ENCODE measurements at regions not wholly inside any gene's neighbourhood (a gene's known extent, or its start where the extent isn't known, plus 50 kb on each side); places are given as distances from the start of the nearest gene placed in this dataset.
A peak's percentile ranks its signal among the peaks of the same experiment; 100 is the strongest.
"Not testable (repeated sequence)": the region's sequence is repeated elsewhere in the genome, so short reads cannot be mapped to it uniquely, and the experiment has no call there.

GRCh38 chr6:86872810-86873209, 64.5 kb upstream of the HTR1E start:
- not testable (repeated sequence) for DNase-seq

DNA sequence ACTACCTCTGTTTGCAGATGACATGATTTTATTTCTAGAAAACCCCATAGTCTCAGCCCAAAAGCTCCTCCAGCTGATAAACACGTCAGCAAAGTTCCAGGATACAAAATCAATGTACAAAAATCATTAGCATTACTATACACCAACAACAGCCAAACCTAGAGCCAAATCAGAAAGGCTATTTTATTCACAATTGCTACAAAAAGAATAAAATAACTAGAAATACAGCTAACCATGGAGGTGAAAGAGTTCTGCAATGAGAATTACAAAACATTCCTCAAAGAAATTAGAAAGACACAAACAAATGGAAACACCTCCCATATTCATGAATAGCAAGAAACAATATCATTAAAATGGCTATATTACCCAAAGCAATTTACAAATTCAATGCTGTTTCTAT, 65.6 kb upstream of the HTR1E start:
- DNase-seq = no peak

DNA sequence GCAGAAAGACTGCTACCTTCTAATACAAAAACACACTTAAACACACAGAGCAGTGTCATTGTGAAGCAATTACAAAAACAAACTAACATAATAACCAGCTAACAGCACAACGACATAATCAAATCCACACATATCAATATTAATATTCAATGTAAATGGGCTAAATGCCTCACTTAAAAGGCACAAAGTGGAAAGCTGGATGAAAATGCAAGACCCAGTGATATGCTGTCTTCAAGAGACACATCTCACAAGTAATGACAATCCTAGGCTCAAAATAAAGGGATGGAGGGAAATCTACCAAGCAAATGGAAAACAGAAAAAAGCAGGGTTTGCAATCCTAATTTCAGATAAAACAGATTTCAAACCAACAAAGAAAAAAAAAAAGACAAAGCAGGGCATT, 67.8 kb upstream of the HTR1E start:
- DNase-seq = no peak

- no peak for DNase-seq
Measured at GRCh38 chr6:86859513-86859912, 77.8 kb upstream of the HTR1E start.

DNA sequence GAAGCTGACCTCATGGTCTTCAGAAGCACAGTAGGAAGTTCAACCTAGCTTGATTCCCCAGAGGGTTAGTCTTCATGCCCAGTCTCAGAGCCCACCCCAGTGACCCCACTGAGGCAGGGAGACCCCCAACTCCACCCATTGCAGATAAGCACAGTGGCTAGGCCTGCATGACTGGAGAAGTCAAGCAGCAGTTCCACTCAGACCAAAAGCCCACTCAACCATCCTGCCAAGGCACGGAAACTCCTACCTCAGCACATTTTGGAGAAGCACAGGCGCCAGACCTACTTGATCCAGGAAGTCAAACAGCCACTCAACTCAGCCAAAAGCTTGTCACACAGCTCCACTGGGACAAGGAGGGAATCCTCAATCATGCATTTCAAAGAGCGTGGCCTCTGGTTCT, 78.4 kb upstream of the HTR1E start:
- no peak for DNase-seq

DNA sequence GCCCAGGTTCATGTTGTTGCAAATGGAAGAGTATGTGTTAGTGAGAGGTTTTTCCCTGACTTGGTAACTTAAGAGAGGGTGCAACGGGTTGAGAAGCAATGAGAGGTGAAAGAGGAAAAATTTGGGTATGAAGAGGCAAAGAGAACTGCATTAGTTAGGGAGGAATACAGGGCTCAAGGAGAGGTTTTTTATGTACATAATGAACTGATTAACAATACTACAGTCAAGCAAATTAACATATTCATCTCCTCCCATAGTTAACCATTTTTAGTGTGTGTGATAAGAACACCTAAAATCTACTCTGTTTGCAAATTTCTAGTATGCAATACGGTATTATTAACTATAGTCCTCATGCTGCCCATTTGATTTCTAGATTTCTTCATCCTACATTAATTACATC, 79.5 kb upstream of the HTR1E start:
- DNase-seq = no peak

GRCh38 chr6:86856937-86857563, 80.3 kb upstream of the HTR1E start:
- peak; percentile 38 for DNase-seq

DNA sequence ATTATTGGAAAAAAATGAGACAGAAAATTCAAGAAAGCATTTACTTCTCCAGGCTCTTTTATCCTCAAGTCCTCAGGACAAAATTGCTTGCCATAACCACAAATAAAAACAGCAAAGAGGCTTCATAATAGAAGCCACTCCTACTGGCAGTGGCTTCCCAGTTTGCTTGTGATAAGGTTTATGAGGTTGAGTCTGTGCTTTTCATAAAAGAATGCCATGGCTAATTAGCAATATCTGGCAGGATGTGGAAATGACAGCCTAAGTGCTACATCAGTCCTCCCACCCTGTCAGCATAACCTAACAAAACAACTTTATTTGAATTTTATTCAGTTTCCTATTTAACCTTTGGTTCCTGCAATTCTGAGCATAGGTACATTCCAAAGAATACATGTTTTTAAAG, 80.9 kb upstream of the HTR1E start:
- DNase-seq = no peak

GRCh38 chr6:86848986-86849385, 88.3 kb upstream of the HTR1E start:
- no peak for DNase-seq

GRCh38 chr6:86832686-86833085, 104.6 kb upstream of the HTR1E start:
- no peak for DNase-seq

GRCh38 chr6:86825436-86825835, 111.9 kb upstream of the HTR1E start:
- no peak for DNase-seq

DNA sequence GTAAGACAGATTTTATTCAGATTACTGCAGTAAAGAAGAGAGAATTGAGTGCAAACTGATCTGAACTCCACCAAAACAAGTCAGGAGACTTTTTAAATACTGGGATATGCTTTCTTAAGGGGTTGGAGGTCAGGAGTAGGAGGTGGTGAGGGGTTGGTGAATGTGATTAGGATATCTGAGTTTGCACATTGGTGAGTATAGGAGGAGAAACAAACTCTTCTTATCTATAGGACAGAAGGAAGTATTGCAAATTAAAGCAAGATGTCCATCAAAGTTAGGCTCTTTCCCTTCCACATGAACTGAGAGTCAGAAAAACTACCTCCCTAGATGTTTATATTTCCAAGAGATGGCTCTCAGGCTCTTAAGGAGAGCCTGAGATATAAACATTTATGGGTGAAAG, 114.6 kb upstream of the HTR1E start:
- no peak for DNase-seq

- no peak for DNase-seq
Measured at GRCh38 chr6:86820750-86821149, 116.6 kb upstream of the HTR1E start.

DNA sequence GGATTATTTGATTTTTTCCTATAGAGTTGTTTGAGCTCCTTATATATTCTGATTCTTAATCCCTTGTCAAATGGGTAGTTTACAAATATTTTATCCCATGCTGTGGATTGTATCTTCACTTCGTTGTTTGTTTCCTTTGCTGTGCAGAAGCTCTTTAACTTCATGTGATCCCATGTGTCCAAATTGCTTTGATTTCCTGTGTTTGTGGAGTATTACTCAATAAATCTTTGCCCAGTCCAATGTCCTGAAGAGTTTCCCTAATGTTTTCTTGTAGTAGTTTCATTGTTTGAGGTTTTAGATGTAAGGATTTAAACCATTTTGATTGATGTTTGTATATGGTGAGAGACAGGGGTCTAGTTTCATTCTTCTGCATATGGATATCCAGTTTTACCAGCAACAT, 143.7 kb upstream of the HTR1E start:
- no peak for DNase-seq

DNA sequence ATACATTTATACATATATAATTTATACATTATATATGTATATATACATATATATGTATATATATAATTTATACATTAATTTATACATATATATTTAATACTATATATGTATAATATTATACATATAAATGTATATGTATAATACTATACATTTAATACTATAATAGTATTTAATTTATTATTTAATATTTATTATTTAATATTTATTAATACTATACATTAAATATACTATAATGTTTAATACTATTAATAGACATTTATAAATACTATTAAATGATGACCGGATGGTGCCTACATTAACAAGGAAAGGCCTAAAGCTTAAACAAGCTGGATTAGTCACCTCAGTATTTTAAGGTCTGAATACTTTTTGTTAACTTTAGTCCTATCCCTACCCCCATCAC, 145.9 kb upstream of the HTR1E start:
- no peak for DNase-seq

- DNase-seq = no peak
Measured at GRCh38 chr6:86789779-86790411, 147.4 kb upstream of the HTR1E start.

GRCh38 chr6:86782328-86782727, 155.0 kb upstream of the HTR1E start:
- no peak for DNase-seq

- DNase-seq = no peak
Measured at GRCh38 chr6:86780923-86781322, 156.4 kb upstream of the HTR1E start.

GRCh38 chr6:86775893-86776292, 161.4 kb upstream of the HTR1E start:
- no peak for DNase-seq

DNA sequence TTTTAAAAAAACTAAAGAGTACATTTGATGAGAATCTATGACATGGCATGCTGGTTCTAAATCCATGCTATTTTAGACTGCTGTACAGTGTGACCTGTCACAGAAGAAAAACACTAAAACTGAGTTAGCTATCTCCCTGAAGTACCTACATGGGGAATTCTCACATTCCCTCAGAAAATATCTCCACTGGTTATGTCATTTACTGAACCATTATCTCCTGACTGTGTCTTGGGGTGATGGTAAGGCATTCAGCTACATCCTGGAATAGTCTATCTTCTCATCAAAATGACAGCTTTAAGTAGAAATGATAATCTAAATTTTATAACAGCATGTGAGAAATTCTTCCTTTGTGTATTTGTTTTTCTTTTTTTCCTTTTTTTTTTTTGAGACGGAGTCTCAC, 172.1 kb upstream of the HTR1E start:
- DNase-seq = no peak

- not testable (repeated sequence) for DNase-seq
Measured at GRCh38 chr6:86759953-86760352, 177.4 kb upstream of the HTR1E start.

GRCh38 chr6:86756640-86757229, 180.6 kb upstream of the HTR1E start:
- no peak for DNase-seq

DNA sequence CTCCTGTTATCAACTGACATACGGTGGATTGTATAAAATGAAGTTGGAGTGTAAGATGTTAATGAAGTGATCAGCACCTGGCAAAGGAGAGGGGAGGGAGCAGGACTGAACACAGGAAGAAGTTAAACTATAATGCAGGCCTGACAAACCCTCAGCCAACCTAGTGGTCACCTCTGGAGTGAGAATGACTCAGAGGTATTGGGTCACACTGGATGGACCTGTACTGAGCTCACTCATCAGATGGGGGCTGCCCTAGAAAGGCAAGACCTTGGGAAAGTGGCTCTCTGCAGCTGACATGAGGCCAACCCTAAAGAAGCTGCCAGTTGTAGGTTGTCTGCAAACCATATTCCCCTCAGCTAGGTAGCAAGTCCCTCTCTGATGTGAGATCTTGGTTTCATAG, 193.3 kb upstream of the HTR1E start:
- DNase-seq = no peak

DNA sequence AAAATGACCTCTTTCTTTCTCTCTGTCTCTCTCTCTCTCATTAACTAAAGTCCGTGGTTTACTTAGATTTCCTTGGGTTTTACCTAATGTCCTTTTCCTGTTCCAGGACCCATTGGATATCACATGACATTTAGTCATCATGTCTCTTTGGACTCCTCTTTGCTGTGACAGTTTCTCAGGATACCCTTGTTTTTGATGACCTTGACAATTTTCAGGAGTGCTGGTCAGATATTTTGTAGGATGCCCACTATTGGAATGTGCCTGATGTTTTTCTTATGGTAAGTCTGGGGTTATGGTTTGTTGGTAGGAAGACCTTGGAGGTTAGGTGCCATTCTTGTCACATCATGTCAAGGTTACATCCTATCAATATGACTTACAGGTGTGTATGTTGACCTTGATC, 199.2 kb upstream of the HTR1E start:
- DNase-seq = no peak

- not testable (repeated sequence) for DNase-seq
Measured at GRCh38 chr6:86731631-86732030, 205.7 kb upstream of the HTR1E start.
